ENCODE measurements at regions not wholly inside any gene's neighbourhood (a gene's known extent, or its start where the extent isn't known, plus 50 kb on each side); places are given as distances from the start of the nearest gene placed in this dataset.

GRCh38 chr13:87356314-87356713, 314.9 kb upstream of the SLITRK5 start:
- TF ChIP-seq, protein P1, sequence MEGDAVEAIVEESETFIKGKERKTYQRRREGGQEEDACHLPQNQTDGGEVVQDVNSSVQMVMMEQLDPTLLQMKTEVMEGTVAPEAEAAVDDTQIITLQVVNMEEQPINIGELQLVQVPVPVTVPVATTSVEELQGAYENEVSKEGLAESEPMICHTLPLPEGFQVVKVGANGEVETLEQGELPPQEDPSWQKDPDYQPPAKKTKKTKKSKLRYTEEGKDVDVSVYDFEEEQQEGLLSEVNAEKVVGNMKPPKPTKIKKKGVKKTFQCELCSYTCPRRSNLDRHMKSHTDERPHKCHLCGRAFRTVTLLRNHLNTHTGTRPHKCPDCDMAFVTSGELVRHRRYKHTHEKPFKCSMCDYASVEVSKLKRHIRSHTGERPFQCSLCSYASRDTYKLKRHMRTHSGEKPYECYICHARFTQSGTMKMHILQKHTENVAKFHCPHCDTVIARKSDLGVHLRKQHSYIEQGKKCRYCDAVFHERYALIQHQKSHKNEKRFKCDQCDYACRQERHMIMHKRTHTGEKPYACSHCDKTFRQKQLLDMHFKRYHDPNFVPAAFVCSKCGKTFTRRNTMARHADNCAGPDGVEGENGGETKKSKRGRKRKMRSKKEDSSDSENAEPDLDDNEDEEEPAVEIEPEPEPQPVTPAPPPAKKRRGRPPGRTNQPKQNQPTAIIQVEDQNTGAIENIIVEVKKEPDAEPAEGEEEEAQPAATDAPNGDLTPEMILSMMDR (IDR thresholded peaks at IDR 0.05 in 4 of 5, conservative IDR thresholded peaks at IDR 0.05 in 1 of 5), result no peak
- TF ChIP-seq POLR2A (IDR thresholded peaks at IDR 0.05), result no peak

Measured in gastrocnemius medialis (tissue), 4 donors.